ENCODE measurements at regions not wholly inside any gene's neighbourhood (a gene's known extent, or its start where the extent isn't known, plus 50 kb on each side); places are given as distances from the start of the nearest gene placed in this dataset.

DNA sequence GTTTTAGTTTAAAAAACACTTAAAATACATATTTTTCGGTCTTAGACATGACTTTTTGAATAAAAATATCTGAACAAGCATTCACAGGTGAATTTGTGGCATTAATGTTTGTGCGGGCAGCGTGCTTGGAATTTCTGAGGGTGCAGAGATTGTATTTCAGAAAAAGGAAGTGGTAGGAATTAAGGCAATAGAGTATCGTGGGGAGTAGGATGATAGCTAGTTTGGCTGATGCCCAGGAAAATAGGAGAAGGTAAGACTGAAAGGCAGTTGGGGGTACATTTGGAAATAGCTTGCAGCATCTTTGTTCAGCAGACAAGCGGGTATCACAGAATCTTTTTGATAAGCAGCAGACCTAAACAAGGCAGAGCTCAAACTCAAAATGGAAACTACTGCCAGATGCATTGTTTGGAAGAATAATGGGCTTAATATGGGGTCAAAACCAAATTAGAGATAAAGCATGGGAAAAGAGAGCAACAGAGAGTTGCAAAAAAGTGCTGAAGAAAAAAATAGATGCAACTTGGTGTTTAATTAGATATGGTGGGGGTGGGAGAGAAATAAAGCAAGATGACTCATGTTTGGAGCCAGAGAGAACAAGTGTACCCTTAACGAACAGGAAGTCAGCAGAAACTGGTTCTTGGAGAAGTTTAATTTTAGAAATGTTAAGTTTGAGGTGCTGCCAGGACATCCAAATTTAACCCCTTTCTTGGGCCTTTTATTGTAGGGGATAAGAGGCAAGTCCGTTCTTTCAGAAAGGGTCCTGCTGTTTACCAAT, 85.7 kb upstream of the ARRDC3 start:
- no peak; the same call in 1 of the 2 replicates for TF ChIP-seq GATA3 (IDR thresholded peaks at IDR 0.05; ENCODE audit: low read depth, low read length)
- peak; percentile 66 for TF ChIP-seq GATA2 (IDR thresholded peaks at IDR 0.05; ENCODE audit: low read depth, low read length)
